GM04503 (cell line): ENCODE measurements at regions not wholly inside any gene's neighbourhood (a gene's known extent, or its start where the extent isn't known, plus 50 kb on each side); places are given as distances from the start of the nearest gene placed in this dataset.
"Not testable (repeated sequence)": the region's sequence is repeated elsewhere in the genome, so short reads cannot be mapped to it uniquely, and the experiment has no call there.

ENCODE experiments used
- DNase-seq: peaks from one replicate; pipeline ENCODE4 v3.0.0-alpha.2; 2012; ENCODE audit warnings: low read depth

- DNase-seq: no peak
Observed at GRCh38 chr3:75320369-75320768, 343.8 kb upstream of the FRG2C start.

- DNase-seq: no peak
Observed at GRCh38 chr3:75321060-75321459, 343.1 kb upstream of the FRG2C start.

GRCh38 chr3:75323936-75324335 lies 340.2 kb upstream of the FRG2C start:
- not testable (repeated sequence) for DNase-seq

GRCh38 chr3:75325716-75326115 lies 338.4 kb upstream of the FRG2C start:
- no peak for DNase-seq

GRCh38 chr3:75327453-75327852 lies 336.7 kb upstream of the FRG2C start:
- no peak for DNase-seq

- DNase-seq: no peak
Observed at GRCh38 chr3:75329476-75330097, 334.5 kb upstream of the FRG2C start.

- not testable (repeated sequence) for DNase-seq
Observed at GRCh38 chr3:75330446-75330845, 333.7 kb upstream of the FRG2C start.

- DNase-seq: not testable (repeated sequence)
Observed at GRCh38 chr3:75332090-75332489, 332.0 kb upstream of the FRG2C start.

GRCh38 chr3:75332794-75333193 lies 331.3 kb upstream of the FRG2C start:
- DNase-seq: peak; percentile 4

- no peak for DNase-seq
Observed at GRCh38 chr3:75334299-75334698, 329.8 kb upstream of the FRG2C start.

- no peak for DNase-seq
Observed at GRCh38 chr3:75337226-75337900, 326.8 kb upstream of the FRG2C start.

GRCh38 chr3:75338342-75338741 lies 325.8 kb upstream of the FRG2C start:
- no peak for DNase-seq

- no peak for DNase-seq
Observed at GRCh38 chr3:75341324-75342067, 322.6 kb upstream of the FRG2C start.

- DNase-seq: no peak
Observed at GRCh38 chr3:75342425-75342824, 321.7 kb upstream of the FRG2C start.

GRCh38 chr3:75350536-75350935 lies 313.6 kb upstream of the FRG2C start:
- not testable (repeated sequence) for DNase-seq

GRCh38 chr3:75362086-75362784 lies 301.9 kb upstream of the FRG2C start:
- DNase-seq: not testable (repeated sequence)

- peak; percentile 18 for DNase-seq
Observed at GRCh38 chr3:75372964-75373363, 291.2 kb upstream of the FRG2C start.

GRCh38 chr3:75379840-75380239 lies 284.3 kb upstream of the FRG2C start:
- not testable (repeated sequence) for DNase-seq

GRCh38 chr3:75380276-75380771 lies 283.8 kb upstream of the FRG2C start:
- DNase-seq: no peak

- not testable (repeated sequence) for DNase-seq
Observed at GRCh38 chr3:75384016-75384415, 280.1 kb upstream of the FRG2C start.

- peak; percentile 34 for DNase-seq
Observed at GRCh38 chr3:75388486-75389124, 275.5 kb upstream of the FRG2C start.

GRCh38 chr3:75393288-75393694 lies 270.8 kb upstream of the FRG2C start:
- not testable (repeated sequence) for DNase-seq
